GM23248 (cell line): ENCODE measurements at regions not wholly inside any gene's neighbourhood (a gene's known extent, or its start where the extent isn't known, plus 50 kb on each side); places are given as distances from the start of the nearest gene placed in this dataset.

Experiments
- EZH2 ChIP-seq: fragments of 200-600 bp; sonication (generic); IDR thresholded peaks from 2 replicates; pipeline ENCODE4 v1.6.1; 2018; ENCODE audit warnings: antibody characterized with exemption, mild to moderate bottlenecking; ENCODE audit not compliant: insufficient read depth, poor library complexity, severe bottlenecking
- EZH2phosphoT487 ChIP-seq: fragments of 200-600 bp; sonication (generic); IDR thresholded peaks from 2 replicates; pipeline ENCODE4 v1.6.1; 2018; ENCODE audit warnings: antibody characterized with exemption, moderate library complexity, mild to moderate bottlenecking, low read depth; ENCODE audit not compliant: insufficient read depth

- no peak for TF ChIP-seq EZH2
- TF ChIP-seq EZH2phosphoT487, result no peak
Measured at GRCh38 chr3:135678386-135678785, 287.1 kb upstream of the PPP2R3A start.
